HEK293T (cell line): ENCODE measurements at regions not wholly inside any gene's neighbourhood (a gene's known extent, or its start where the extent isn't known, plus 50 kb on each side); places are given as distances from the start of the nearest gene placed in this dataset.

Experiments
- CTBP1 ChIP-seq: fragments of 450-650 bp; IDR thresholded peaks from 2 replicates; pipeline ENCODE4 v1.6.1; 2016; ENCODE audit warnings: borderline replicate concordance
- FOXM1 ChIP-seq: fragments of 450-650 bp; IDR thresholded peaks from 2 replicates; pipeline ENCODE4 v1.6.1; 2017; ENCODE audit warnings: mild to moderate bottlenecking, borderline replicate concordance
- NFRKB ChIP-seq: fragments of 450-650 bp; IDR thresholded peaks from 2 replicates; pipeline ENCODE4 v1.6.1; 2016; ENCODE audit warnings: mild to moderate bottlenecking, moderate library complexity
- SP1 ChIP-seq: fragments of 450-650 bp; IDR thresholded peaks from 2 replicates; pipeline ENCODE4 v1.6.1; 2017
- ZNF384 ChIP-seq: fragments of 450-650 bp; IDR thresholded peaks from 2 replicates; pipeline ENCODE4 v1.6.1; 2016

GRCh38 chr9:81234924-81235610 lies 454.3 kb downstream of the TLE1 start:
- TF ChIP-seq SP1 (no peak), FOXM1 (no peak), NFRKB (no peak), ZNF384 (no peak), CTBP1 (no peak)
